ENCODE measurements at regions not wholly inside any gene's neighbourhood (a gene's known extent, or its start where the extent isn't known, plus 50 kb on each side); places are given as distances from the start of the nearest gene placed in this dataset.

- no peak for DNase-seq (ENCODE audit: extremely low spot score in 2 of 2)
- no peaks in the 10 kb centered on the region for H3K36me3 ChIP-seq
- intact Hi-C loops (cut with DNase I) = no loop called here
- H3K27ac ChIP-seq = no peak overlapping the region
- H3K4me1 ChIP-seq = no peaks in the 10 kb centered on the region
- no peaks in the 10 kb centered on the region for H3K27me3 ChIP-seq
- H3K4me3 ChIP-seq = no peak overlapping the region
- no peak for TF ChIP-seq CTCF (IDR thresholded peaks at IDR 0.05)
- no peak for TF ChIP-seq POLR2AphosphoS5 (IDR thresholded peaks at IDR 0.05; ENCODE audit: insufficient read depth in 1 of 2, low read depth in 1 of 2)
- no peak for TF ChIP-seq POLR2A (IDR thresholded peaks at IDR 0.05)
- no peaks in the 10 kb centered on the region for H3K9me3 ChIP-seq
These were observed 231.1 kb downstream of the RAD51AP2 start for GRCh38 chr2:17287183-17287582.

- TF ChIP-seq CTCF (IDR thresholded peaks at IDR 0.05) = no peak
- DNase-seq (ENCODE audit: extremely low spot score in 2 of 2) = no peak
- H3K36me3 ChIP-seq = no peaks in the 10 kb centered on the region
- no peaks in the 10 kb centered on the region for H3K9me3 ChIP-seq
- no peaks in the 10 kb centered on the region for H3K4me1 ChIP-seq
- intact Hi-C loops (cut with DNase I) = no loop called here
- no peaks in the 10 kb centered on the region for H3K27me3 ChIP-seq
- H3K4me3 ChIP-seq = no peak overlapping the region
- H3K27ac ChIP-seq = no peak overlapping the region
These were observed 235.4 kb downstream of the RAD51AP2 start for GRCh38 chr2:17282826-17283225.

- Histone ChIP-seq H3K4me1 (no peaks in the 10 kb centered on the region), H3K4me3 (no peak overlapping the region), H3K9me3 (no peaks in the 10 kb centered on the region), H3K27me3 (no peaks in the 10 kb centered on the region), H3K27ac (no peak overlapping the region), H3K36me3 (no peaks in the 10 kb centered on the region)
- no peak for DNase-seq (ENCODE audit: extremely low spot score in 2 of 2)
- no peak for TF ChIP-seq POLR2A (IDR thresholded peaks at IDR 0.05)
- TF ChIP-seq CTCF (IDR thresholded peaks at IDR 0.05) = no peak
- no peak for TF ChIP-seq POLR2AphosphoS5 (IDR thresholded peaks at IDR 0.05; ENCODE audit: insufficient read depth in 1 of 2, low read depth in 1 of 2)
- intact Hi-C loops (cut with DNase I) = no loop called here
These were observed 236.0 kb downstream of the RAD51AP2 start for GRCh38 chr2:17282245-17282644.

- DNase-seq (ENCODE audit: extremely low spot score in 2 of 2) = no peak
- Histone ChIP-seq H3K27ac (no peak overlapping the region), H3K4me3 (no peak overlapping the region), H3K4me1 (no peaks in the 10 kb centered on the region), H3K9me3 (no peaks in the 10 kb centered on the region), H3K27me3 (no peaks in the 10 kb centered on the region), H3K36me3 (no peaks in the 10 kb centered on the region)
- no peak for TF ChIP-seq CTCF (IDR thresholded peaks at IDR 0.05)
- no peak for TF ChIP-seq POLR2A (IDR thresholded peaks at IDR 0.05)
- no peak for TF ChIP-seq POLR2AphosphoS5 (IDR thresholded peaks at IDR 0.05; ENCODE audit: insufficient read depth in 1 of 2, low read depth in 1 of 2)
- intact Hi-C loops (cut with DNase I) = no loop called here
These were observed 242.0 kb downstream of the RAD51AP2 start for GRCh38 chr2:17276220-17276619.

GRCh38 chr2:17272652-17273525, 245.4 kb downstream of the RAD51AP2 start:
- Histone ChIP-seq H3K36me3 (no peaks in the 10 kb centered on the region), H3K27me3 (no peaks in the 10 kb centered on the region), H3K27ac (no peak overlapping the region), H3K4me1 (no peaks in the 10 kb centered on the region), H3K4me3 (no peak overlapping the region), H3K9me3 (no peaks in the 10 kb centered on the region)
- DNase-seq (ENCODE audit: extremely low spot score in 2 of 2) = no peak
- intact Hi-C loops (cut with DNase I) = no loop called here
- TF ChIP-seq CTCF (IDR thresholded peaks at IDR 0.05) (no peak), POLR2A (IDR thresholded peaks at IDR 0.05) (no peak), POLR2AphosphoS5 (IDR thresholded peaks at IDR 0.05; ENCODE audit: insufficient read depth in 1 of 2, low read depth in 1 of 2) (no peak)
